ENCODE measurements at regions not wholly inside any gene's neighbourhood (a gene's known extent, or its start where the extent isn't known, plus 50 kb on each side); places are given as distances from the start of the nearest gene placed in this dataset.
"Not testable (repeated sequence)": the region's sequence is repeated elsewhere in the genome, so short reads cannot be mapped to it uniquely, and the experiment has no call there.

- TF ChIP-seq CTCF (IDR thresholded peaks at IDR 0.05; ENCODE audit: insufficient read depth, low read length), result no peak
- no peak overlapping the region for H3K4me3 ChIP-seq (ENCODE audit: low read depth, low read length)
- DNase-seq (ENCODE audit: low read depth), result no peak
Observed at GRCh38 chr21:14010729-14011128, 200.0 kb downstream of the LIPI start.

- DNase-seq (ENCODE audit: low read depth); H3K4me3 ChIP-seq (ENCODE audit: low read depth, low read length): not testable (repeated sequence)
Observed at GRCh38 chr21:14009990-14010389, 200.8 kb downstream of the LIPI start.

GRCh38 chr21:14009238-14009981, 201.3 kb downstream of the LIPI start:
- not testable (repeated sequence) for H3K4me3 ChIP-seq (ENCODE audit: low read depth, low read length)

GRCh38 chr21:14008436-14008835, 202.3 kb downstream of the LIPI start:
- not testable (repeated sequence) for H3K4me3 ChIP-seq (ENCODE audit: low read depth, low read length); DNase-seq (ENCODE audit: low read depth)

More at GRCh38 chr21:14009238-14009981, 201.3 kb downstream of the LIPI start:
- not testable (repeated sequence) for DNase-seq (ENCODE audit: low read depth)

GRCh38 chr21:14008006-14008405, 202.7 kb downstream of the LIPI start:
- not testable (repeated sequence) for DNase-seq (ENCODE audit: low read depth)

GRCh38 chr21:14006144-14006543, 204.6 kb downstream of the LIPI start:
- DNase-seq (ENCODE audit: low read depth); H3K4me3 ChIP-seq (ENCODE audit: low read depth, low read length): not testable (repeated sequence)

More at GRCh38 chr21:14008006-14008405, 202.7 kb downstream of the LIPI start:
- H3K4me3 ChIP-seq (ENCODE audit: low read depth, low read length), result not testable (repeated sequence)

GRCh38 chr21:13986996-13987958, 223.5 kb downstream of the LIPI start:
- DNase-seq (ENCODE audit: low read depth); H3K4me3 ChIP-seq (ENCODE audit: low read depth, low read length): not testable (repeated sequence)

- not testable (repeated sequence) for DNase-seq (ENCODE audit: low read depth); H3K4me3 ChIP-seq (ENCODE audit: low read depth, low read length)
Observed at GRCh38 chr21:13985865-13986863, 224.6 kb downstream of the LIPI start.

GRCh38 chr21:13985137-13985864, 225.5 kb downstream of the LIPI start:
- DNase-seq (ENCODE audit: low read depth); H3K4me3 ChIP-seq (ENCODE audit: low read depth, low read length): not testable (repeated sequence)

- DNase-seq (ENCODE audit: low read depth); H3K4me3 ChIP-seq (ENCODE audit: low read depth, low read length): not testable (repeated sequence)
Observed at GRCh38 chr21:13984728-13985127, 226.0 kb downstream of the LIPI start.

GRCh38 chr21:13981176-13982087, 229.3 kb downstream of the LIPI start:
- H3K4me3 ChIP-seq (ENCODE audit: low read depth, low read length); DNase-seq (ENCODE audit: low read depth): not testable (repeated sequence)

- peak overlapping the region; percentile 33 for H3K4me3 ChIP-seq (ENCODE audit: low read depth, low read length)
- peak; percentile 17 for DNase-seq (ENCODE audit: low read depth)
Observed at GRCh38 chr21:13980115-13980662, 230.6 kb downstream of the LIPI start.

- not testable (repeated sequence) for DNase-seq (ENCODE audit: low read depth); H3K4me3 ChIP-seq (ENCODE audit: low read depth, low read length)
Observed at GRCh38 chr21:13979608-13980007, 231.1 kb downstream of the LIPI start.

- not testable (repeated sequence) for H3K4me3 ChIP-seq (ENCODE audit: low read depth, low read length); DNase-seq (ENCODE audit: low read depth)
Observed at GRCh38 chr21:13974582-13974981, 236.2 kb downstream of the LIPI start.

- H3K4me3 ChIP-seq (ENCODE audit: low read depth, low read length); DNase-seq (ENCODE audit: low read depth): not testable (repeated sequence)
Observed at GRCh38 chr21:13969853-13970252, 240.9 kb downstream of the LIPI start.

Data from fibroblast of the aortic adventitia (primary cell).